ENCODE measurements at regions not wholly inside any gene's neighbourhood (a gene's known extent, or its start where the extent isn't known, plus 50 kb on each side); places are given as distances from the start of the nearest gene placed in this dataset.
"Not testable (repeated sequence)": the region's sequence is repeated elsewhere in the genome, so short reads cannot be mapped to it uniquely, and the experiment has no call there.

- no peak for DNase-seq (ENCODE audit: low read depth in 2 of 2)
Measured at GRCh38 chr1:166605137-166605536, 234.1 kb upstream of the POGK start.

DNA sequence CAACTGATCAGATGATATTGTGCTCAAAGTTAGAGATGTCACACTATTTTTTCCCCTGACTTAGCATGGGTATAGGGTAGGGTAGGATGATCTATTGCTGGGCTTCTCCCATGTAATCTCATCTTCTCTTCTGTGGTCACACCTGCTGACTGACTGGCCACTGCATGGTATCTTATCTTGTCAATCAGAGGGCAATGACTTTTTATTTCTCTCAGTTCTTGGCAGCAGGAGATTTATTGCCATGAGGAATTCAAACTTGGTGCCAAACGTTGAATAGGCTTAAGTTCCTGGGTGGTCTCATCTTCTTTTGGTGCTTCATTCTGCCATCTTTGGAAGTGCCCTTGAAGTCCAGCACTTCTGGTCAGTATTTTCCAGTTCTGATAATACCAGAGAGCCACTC is 226.4 kb upstream of the POGK start:
- no peak for DNase-seq (ENCODE audit: low read depth in 2 of 2)

GRCh38 chr1:166616206-166616605 is 223.1 kb upstream of the POGK start:
- DNase-seq (ENCODE audit: low read depth in 2 of 2): no peak

DNA sequence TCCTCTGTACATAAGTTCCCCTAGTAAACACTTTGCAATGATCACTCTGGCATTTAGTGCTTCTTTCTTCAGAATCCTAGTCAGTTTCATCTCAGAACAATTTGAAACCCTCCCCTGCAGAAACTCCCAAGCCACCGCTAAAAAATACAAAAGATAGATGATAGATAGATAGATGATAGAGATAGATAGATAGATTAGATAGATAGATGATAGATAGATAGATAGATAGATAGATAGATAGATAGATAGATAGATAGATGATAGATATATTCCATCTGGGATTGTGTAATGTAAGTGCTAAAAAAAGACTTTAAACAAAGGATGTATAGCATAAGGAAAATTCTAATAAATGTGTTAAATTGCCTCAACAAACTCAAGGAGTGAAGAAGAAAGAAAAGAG is 212.6 kb upstream of the POGK start:
- no peak for DNase-seq (ENCODE audit: low read depth in 2 of 2)

- no peak for DNase-seq (ENCODE audit: low read depth in 2 of 2)
Measured at GRCh38 chr1:166627558-166627957, 211.7 kb upstream of the POGK start.

GRCh38 chr1:166628259-166628658 is 211.0 kb upstream of the POGK start:
- no peak for DNase-seq (ENCODE audit: low read depth in 2 of 2)

- no peak for DNase-seq (ENCODE audit: low read depth in 2 of 2)
Measured at GRCh38 chr1:166629946-166630345, 209.3 kb upstream of the POGK start.

DNA sequence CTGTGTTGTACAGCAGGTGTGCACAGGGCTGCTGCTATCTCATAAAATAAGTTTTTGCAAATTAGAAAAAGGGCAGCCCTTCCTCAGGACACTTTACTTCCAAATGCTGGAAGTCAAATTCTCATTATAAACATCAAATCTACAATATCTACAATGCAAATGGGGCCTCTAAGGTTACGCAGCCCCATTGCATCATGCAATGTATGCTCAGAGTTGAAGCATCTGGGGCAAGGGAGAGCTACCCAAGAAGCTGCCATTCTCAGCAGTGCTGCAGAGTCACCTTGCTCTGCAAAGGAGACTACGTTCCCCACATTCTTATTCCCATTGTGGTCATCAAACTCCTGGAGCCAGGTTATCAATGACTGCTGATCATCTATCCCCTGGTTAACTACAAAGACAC is 208.9 kb upstream of the POGK start:
- DNase-seq (ENCODE audit: low read depth in 2 of 2): no peak

DNA sequence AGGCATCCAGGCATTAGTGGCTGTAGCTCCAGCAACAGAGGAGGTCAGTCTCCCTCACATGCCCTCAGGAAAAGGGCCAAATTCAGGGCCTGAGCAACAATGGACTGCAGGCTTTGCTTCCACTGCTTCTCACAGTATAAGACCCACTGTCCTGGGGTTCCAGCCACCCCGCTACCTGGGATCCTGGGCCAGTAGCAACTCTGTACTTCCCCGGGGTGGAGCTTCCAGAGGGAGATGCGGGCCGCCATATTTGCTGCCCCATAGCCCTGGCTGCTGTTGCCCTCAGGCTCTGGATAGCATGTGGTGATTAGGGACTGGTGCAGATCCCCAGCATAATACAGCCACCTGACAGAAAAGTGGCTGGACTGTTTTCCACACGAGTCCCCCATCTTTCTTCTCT is 201.1 kb upstream of the POGK start:
- DNase-seq (ENCODE audit: low read depth in 2 of 2): no peak

DNA sequence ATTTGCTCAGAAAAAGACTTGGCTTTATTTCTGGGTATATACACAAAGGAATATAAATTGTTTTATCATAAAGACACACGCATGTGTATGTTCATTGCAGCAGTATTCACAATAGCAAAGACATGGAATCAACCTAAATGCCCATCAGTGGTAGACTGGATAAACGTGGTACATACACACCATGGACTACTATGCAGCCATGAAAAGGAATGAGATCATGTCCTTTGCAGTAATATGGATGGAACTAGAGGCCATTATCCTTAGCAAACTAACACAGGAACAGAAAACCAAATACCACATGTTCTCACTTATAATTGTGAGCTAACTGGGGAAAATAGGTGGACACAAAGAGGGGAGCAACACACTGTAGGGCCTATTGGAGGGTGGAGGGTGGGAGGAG is 182.0 kb upstream of the POGK start:
- not testable (repeated sequence) for DNase-seq (ENCODE audit: low read depth in 2 of 2)

DNA sequence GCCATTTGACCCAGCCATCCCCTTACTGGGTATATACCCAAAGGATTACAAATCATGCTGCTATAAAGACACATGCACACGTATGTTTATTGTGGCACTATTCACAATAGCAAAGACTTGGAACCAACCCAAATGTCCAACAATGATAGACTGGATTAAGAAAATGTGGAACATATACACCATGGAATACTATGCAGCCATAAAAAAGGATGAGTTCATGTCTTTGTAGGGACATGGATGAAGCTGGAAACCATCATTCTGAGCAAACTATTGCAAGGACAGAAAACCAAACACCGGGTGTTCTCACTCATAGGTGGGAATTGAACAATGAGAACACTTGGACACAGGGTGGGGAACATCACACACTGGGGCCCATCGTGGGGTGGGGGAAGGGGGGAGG is 172.5 kb upstream of the POGK start:
- DNase-seq (ENCODE audit: low read depth in 2 of 2): not testable (repeated sequence)

DNA sequence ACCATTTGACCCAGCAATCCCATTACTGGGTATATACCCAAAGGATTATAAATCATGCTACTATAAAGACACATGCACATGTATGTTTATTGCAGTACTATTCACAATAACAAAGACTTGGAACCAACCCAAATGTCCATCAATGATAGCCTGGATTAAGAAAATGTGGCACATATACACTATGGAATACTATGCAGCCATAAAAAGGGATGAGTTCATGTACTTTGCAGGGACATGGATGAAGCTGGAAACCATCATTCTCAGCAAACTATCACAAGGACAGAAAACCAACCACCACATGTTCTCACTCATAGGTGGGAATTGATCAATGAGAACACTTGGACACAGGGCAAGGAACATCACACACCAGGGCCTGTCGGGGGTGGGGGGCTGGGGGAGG is 171.7 kb upstream of the POGK start:
- not testable (repeated sequence) for DNase-seq (ENCODE audit: low read depth in 2 of 2)

DNA sequence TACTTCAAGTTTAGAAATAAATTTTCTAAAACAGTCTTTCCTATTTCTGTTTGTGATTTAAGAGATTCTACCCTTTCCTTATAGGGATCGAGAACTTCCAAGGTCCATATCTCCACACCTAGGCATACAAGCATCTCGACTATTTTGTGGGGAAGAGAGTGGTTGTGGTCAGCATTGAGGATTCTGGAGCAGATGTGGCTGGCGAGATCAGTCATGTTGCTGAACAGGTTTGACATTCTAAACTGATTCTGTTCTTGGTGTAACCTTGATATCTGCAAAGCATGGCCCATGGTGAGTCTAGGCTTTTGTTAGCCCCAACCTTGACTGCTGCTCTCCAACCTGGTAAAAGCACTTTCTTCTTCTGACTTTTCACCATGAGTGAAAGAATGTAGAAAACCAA is 167.6 kb upstream of the POGK start:
- no peak for DNase-seq (ENCODE audit: low read depth in 2 of 2)

DNA sequence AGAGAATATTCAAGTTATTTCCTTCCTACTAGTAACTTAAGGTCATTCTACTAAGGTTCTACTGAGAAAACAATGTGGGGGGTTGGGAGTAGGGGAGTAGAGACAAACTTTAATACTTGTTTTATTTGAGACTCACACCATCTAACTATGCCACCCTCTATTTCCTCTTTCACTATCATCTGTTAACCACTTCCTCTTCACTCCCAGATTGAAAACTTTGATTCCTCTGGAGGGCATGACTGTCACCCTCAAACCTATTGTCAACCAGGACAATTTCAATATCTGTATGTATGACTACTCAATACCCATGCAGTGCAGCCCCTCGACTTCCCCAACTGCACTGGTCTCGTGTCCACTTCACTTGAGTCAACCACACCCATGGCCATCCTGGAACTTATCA is 165.6 kb upstream of the POGK start:
- DNase-seq (ENCODE audit: low read depth in 2 of 2): no peak

GRCh38 chr1:166675213-166675612 is 164.1 kb upstream of the POGK start:
- DNase-seq (ENCODE audit: low read depth in 2 of 2): no peak

DNA sequence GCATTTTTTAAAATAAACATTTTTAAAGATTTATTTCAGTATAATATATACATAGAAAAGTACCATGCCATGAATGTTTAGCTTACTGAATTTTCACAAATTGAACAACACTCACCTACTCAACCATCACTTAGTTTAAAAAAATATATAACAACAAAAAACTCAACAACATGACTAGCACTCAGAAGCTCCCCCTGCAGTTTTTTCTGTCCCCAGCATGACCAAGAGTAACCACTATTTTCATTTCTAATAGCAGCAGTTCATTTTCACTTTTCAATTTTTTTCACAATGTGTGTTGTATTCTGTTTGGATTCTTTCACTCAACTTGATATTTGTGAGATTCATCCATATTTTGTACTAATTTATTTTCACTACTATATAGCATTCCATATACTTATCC is 162.3 kb upstream of the POGK start:
- no peak for DNase-seq (ENCODE audit: low read depth in 2 of 2)

DNA sequence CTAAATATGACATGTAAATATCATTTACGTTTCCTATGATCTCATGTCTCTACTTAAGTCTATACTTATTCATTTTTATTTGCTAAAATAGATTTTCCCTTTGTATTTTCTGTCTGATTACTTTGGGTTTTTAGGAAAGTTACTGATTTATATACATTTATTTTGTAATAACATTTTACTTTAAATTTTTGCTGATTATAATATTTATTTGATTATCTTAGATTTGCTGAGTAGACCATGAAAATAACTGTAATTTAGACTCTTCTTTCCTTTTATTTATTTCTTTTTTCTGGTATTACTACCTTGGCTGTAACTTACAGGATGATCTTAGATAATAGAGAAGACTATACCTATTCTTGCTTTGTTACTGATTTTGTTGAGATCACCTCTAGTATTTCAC is 159.9 kb upstream of the POGK start:
- DNase-seq (ENCODE audit: low read depth in 2 of 2): no peak

GRCh38 chr1:166682588-166682987 is 156.7 kb upstream of the POGK start:
- DNase-seq (ENCODE audit: low read depth in 2 of 2): no peak

- not testable (repeated sequence) for DNase-seq (ENCODE audit: low read depth in 2 of 2)
Measured at GRCh38 chr1:166684669-166685068, 154.6 kb upstream of the POGK start.

DNA sequence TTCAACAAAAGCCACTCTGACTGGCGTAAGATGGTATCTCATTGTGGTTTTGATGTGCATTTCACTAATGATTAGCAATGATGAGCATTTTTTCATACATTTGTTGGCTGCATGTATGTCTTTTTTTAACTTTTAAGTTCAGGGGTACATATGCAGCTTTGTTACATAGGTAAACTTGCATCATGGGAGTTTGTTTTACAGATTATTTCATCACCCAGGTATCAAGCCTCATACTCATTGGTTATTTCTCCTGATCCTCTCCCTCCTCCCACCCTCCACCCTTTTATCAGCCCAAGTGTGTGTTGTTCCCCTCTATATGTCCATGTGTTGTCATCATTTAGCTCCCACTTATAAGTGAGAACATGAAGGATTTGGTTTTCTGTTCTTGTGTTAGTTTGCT is 154.1 kb upstream of the POGK start:
- no peak for DNase-seq (ENCODE audit: low read depth in 2 of 2)

DNA sequence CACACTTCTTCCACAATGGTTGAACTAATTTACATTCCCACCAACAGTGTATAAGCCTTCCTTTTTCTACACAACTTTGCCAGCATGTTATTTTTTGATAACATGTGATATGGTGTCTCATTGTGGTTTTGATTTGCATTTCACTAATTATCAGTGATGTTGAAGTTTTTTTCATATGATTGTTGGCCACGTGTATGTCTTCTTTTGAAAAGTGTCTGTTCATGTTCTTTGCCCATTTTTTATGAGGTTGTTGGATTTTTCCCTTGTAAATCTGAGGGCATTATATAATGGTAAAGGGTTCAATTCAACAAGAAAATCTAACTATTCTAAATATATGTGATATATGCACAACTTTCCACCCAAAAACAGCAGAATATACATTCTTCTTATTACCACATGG is 153.4 kb upstream of the POGK start:
- not testable (repeated sequence) for DNase-seq (ENCODE audit: low read depth in 2 of 2)

- DNase-seq (ENCODE audit: low read depth in 2 of 2): not testable (repeated sequence)
Measured at GRCh38 chr1:166690596-166690995, 148.7 kb upstream of the POGK start.

DNA sequence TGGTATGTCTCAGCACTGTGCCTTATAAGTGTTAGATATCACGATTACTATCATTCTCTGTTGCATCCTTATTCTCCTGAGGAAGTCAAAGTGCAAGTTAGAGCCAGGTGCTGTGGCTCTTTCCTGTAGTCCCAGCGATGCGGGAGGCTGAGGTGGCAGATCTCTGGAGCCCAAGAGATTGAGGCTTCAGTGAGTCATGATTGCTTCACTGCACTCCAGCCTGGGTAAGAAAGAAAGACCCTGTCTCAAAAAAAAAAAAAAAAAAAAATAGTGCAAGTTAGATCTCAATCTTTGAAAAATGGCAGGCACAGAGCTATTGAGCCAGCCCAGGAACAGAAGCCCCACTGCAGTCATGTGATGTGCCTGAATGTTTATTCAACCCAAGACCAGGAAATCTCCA is 147.8 kb upstream of the POGK start:
- no peak for DNase-seq (ENCODE audit: low read depth in 2 of 2)

GRCh38 chr1:166692346-166692745 is 146.9 kb upstream of the POGK start:
- DNase-seq (ENCODE audit: low read depth in 2 of 2): no peak

- no peak for DNase-seq (ENCODE audit: low read depth in 2 of 2)
Measured at GRCh38 chr1:166693158-166693557, 146.1 kb upstream of the POGK start.
